ENCODE measurements at regions not wholly inside any gene's neighbourhood (a gene's known extent, or its start where the extent isn't known, plus 50 kb on each side); places are given as distances from the start of the nearest gene placed in this dataset.

DNA sequence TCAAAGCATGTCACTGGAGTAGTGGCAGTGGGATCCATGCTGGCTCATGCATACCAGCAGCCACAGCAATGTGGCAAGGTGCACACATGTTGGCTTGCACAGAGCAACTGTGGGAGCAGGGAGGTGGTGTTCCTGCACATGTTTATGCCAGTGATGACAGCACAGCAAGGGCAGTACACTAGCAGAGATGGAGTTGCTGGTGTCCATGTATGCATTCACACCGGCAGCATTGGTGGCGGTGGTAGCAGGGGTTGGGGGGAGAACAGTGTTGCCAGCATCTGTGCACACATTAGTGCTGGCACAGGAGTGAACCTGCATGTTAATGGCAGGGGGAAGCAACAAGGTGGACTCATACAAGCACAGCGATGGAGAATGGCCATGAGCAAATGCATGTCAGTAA is 202.0 kb upstream of the KCNMB2 start:
- TF ChIP-seq MYC (IDR thresholded peaks at IDR 0.05; ENCODE audit: low read depth, low read length) (no peak), EZH2 (IDR thresholded peaks at IDR 0.05; ENCODE audit: borderline replicate concordance, low read depth, low read length, severe bottlenecking) (no peak), POLR2A (IDR thresholded peaks at IDR 0.05; ENCODE audit: low read depth, low read length) (no peak), FOS (IDR thresholded peaks at IDR 0.05; ENCODE audit: borderline replicate concordance, insufficient read depth, low read length) (no peak), POLR2AphosphoS5 (IDR thresholded peaks at IDR 0.05; ENCODE audit: insufficient read depth, low read depth, low read length) (no peak)
- TF ChIP-seq, protein P1, sequence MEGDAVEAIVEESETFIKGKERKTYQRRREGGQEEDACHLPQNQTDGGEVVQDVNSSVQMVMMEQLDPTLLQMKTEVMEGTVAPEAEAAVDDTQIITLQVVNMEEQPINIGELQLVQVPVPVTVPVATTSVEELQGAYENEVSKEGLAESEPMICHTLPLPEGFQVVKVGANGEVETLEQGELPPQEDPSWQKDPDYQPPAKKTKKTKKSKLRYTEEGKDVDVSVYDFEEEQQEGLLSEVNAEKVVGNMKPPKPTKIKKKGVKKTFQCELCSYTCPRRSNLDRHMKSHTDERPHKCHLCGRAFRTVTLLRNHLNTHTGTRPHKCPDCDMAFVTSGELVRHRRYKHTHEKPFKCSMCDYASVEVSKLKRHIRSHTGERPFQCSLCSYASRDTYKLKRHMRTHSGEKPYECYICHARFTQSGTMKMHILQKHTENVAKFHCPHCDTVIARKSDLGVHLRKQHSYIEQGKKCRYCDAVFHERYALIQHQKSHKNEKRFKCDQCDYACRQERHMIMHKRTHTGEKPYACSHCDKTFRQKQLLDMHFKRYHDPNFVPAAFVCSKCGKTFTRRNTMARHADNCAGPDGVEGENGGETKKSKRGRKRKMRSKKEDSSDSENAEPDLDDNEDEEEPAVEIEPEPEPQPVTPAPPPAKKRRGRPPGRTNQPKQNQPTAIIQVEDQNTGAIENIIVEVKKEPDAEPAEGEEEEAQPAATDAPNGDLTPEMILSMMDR (IDR thresholded peaks at IDR 0.05; ENCODE audit: extremely low read depth in 1 of 2, insufficient read depth in 1 of 2, low read depth in 1 of 2, low read length in 2 of 2) = no peak
- TF ChIP-seq, protein P2, sequence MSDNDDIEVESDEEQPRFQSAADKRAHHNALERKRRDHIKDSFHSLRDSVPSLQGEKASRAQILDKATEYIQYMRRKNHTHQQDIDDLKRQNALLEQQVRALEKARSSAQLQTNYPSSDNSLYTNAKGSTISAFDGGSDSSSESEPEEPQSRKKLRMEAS (IDR thresholded peaks at IDR 0.05; ENCODE audit: insufficient read depth, insufficient read length) = no peak
